AG08396 (cell line): ENCODE measurements at regions not wholly inside any gene's neighbourhood (a gene's known extent, or its start where the extent isn't known, plus 50 kb on each side); places are given as distances from the start of the nearest gene placed in this dataset.

Experiments
- DNase-seq: peaks from one replicate; pipeline ENCODE4 v3.0.0; 2012; ENCODE audit warnings: low spot score, mixed read lengths

DNA sequence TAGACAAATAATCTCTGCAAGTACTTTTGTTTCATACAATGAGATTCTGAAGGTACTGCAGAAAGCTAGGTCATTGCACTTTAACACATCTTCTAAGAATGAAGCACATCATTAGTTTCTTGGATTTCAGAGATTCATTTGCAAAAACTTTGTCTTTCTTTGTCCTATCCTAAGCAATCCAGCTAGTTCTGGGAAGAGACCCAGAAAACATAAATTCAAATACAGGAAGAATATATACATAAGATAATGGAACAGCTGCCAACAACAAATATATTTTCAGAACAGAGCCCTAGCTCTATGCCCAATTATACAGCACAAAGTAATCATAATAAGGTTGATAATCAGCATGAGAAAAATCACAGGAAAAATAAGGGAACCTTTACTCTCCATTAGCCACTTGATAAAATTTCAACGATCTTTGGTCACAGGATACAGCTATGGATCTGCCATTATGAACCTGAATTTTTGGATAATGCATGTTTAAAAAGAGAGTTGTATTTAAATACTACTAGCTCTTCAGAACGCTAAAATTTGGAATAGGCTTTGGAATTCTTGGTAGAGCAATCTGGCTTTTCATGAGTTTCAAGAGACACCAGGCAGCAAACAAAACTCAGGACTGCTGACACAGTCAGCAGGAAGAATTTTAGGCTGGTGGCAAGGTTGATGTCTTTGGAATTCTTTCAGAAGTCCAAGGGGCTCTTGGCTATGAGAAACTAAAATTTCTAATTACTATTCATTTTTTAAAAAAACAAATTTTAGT is 250.4 kb upstream of the SMIM21 start:
- DNase-seq = no peak

DNA sequence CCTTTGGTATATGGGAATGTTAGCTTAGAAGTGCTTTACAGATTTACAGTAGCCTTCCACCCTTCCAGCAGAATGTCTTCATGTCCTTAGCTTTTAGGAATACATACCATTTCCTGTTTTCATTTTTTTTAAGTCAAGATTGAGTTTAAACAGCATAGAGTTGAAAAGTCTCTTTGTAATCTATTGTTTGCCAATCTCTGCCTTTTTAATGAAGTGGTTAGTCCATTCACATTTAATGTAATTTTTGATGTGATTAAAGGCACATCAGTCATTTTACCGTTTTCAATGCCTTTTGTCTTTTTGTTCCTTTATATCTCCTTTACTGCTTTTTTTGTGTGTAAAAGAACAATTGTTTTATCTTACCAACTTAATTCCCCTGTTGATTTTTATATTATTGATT is 233.4 kb upstream of the SMIM21 start:
- DNase-seq = no peak

DNA sequence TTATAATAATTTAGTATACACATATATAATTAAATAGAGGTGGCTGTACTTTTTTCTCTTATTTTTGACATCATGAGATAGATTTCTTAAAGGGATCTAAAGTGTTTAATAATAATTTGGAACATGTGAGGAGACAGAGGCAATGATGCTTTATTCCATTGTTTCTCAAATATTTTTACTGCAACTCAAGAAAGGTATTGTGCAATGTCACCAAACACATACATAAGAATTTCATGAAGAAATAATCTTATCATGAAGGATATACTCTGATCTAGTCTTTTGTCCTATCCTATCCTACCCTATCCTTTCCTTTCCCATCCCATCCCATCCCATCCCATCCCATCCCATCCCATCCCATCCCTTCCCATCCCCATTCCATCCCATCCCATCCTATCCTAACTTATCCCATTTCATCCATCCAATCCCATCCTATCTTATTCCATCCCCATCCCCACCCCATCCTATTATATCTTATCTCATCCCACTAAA is 232.1 kb upstream of the SMIM21 start:
- no peak for DNase-seq

DNA sequence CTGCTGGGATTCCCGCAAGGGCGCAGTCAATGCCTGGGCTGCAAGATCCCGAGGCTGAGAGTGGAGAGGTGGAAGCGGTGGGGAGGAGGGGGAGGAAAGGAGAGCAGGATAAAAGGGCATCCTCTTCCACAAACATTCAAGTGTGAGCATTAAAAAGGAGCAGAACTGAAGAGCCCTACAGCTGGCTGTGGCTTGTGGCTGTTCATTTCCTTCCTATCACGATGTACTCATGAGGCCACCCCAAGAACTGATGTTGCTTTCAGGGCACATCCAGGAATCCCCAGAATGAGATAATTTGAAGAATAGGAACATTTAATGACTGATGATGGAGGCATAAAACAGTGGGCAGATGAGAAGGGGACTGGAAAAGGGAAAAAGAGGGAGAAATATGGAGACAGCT is 230.8 kb upstream of the SMIM21 start:
- no peak for DNase-seq

DNA sequence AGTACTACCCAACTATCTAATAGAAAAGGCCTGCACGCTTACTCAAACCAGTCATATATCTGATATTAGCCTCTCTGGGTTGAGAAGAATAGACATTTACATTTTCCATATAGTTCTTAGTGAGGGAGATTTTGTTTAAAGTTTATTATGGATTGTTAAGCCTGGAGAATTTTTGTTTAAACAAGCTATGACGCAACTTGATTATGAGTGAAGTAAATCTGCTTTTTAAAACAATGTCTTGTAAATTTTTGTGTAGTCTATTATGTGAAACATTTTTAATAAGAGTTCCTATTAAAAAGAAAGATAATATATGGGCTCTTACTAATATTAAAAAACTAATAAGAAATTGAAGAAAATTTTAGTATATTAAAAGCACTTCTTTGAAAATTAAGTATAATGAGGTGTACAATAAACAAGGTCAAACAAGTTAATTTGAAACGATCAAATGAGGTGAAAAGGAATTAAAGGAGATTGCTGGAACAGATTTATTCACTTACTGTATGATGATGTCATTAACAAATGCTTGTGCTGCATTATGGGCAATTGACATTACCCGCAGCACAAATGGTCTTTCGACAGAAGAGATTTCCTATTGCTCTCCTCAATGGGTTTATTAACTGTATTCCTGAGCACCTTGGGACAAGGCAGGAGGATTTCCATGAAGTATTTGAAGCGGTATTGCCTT is 229.2 kb upstream of the SMIM21 start:
- no peak for DNase-seq

DNA sequence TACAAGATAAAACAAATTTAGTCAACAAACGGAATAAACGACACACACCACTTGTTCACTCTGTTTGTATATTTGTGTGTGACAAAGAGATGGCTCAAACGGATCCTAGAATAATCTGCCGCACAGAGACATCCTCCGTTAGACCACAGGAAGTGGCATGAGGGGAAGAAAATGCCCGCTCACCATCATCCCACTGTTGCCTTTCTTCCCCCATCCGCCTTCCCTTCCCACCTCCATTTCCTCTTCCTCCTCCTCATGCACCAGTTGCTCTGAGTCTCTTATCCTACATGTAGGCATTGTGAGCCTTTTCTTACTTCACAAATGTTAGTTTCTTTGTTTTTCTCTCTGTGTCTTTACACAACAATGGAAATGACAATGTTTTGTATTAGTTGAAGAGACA is 228.5 kb upstream of the SMIM21 start:
- no peak for DNase-seq

DNA sequence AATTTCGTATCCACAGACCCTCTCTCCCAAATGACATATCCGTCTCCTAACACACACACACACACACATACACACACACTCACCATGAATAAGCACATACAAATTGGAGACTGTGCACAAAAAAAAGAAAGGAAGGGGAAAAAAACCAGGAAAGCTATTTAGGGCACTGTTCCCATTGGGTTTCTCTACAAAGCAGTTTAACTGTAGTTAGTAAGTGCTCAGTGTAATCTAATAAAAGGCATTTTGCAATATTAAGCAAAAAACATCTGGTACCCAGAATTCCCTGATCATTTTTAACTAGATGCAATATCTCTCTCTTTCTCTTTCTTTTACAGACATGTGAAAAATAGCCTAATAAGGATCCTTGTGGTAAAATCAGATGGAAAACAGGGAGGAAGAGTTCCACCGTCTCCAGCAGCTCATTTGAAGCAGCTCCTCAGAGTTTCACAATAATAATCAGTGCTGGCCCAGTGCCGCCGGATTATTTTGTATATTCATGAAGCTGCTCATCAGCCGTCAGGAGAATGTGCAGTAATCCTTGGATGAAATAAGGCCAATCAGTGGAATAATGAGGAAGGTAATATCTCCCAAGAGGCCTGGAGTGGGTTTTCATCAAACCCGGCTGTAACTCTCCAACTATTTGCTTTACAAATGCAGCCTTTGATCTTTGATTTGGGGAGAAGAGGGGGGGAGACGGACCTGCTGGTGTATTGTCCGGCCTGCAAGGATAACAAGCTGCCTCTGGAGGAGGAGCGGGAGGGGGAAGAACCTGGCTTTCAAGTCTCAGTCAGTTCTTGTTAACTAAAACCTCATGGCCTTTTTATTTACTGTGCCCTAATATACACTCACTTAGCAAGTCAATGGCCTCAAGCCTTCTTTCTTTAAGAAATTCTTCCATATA is 227.6 kb upstream of the SMIM21 start:
- DNase-seq = no peak

DNA sequence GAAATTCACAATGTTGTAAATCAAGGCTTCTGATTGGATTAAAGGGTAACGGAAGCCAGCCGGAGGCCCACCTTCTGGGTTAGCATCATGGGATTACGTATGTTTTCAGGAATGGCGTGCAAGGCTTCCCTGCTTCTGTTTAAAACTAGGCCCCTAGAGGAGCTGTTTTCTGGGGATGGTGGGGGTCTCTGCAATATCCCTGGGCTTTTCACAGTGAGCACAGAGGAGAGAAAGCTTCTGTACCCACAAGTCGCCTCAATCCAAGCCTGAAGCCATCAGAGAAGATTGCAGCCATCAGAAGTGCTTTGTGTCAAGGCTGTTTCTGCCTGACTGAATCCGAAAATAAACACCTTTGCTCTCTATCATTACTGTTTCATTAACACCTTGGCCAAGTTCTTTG is 226.9 kb upstream of the SMIM21 start:
- no peak for DNase-seq

DNA sequence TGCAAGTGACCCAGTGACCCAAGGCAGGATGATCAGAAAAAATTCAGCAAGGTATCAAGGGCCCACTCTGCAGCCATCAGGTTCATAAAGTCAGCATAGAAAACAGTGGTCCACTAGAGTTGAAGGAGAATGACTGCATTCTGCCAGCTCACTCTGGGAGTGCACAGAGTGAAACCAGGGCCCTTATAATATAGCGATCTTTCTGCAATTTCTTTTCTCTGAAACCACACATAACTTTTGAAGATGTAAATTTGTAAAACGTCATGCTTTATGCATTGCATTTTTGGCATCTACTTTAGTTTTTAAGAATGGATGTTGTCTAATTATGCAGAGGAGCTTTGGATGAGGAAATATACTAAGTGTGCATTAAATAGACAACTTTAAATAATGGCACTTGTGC is 225.0 kb upstream of the SMIM21 start:
- DNase-seq = no peak

DNA sequence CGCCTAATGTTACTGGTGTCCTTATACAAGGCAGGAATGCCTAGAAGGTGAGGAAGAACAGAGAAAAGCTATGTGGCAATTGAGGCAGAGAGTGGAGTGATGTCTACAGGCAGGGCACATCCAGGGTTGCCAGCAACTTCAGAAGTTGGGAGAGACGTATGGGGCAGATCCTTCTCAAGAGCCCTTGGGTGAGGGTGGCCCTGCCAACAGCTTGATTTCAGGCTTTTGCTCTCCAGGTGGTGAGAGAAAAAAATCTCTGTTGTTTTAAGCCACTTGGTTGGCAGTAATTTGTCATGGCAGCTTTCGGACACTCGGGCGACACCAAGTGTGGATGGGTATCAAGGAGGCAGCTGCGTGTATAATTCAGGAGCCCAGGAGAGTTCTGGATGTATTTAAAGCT is 217.4 kb upstream of the SMIM21 start:
- DNase-seq = no peak

DNA sequence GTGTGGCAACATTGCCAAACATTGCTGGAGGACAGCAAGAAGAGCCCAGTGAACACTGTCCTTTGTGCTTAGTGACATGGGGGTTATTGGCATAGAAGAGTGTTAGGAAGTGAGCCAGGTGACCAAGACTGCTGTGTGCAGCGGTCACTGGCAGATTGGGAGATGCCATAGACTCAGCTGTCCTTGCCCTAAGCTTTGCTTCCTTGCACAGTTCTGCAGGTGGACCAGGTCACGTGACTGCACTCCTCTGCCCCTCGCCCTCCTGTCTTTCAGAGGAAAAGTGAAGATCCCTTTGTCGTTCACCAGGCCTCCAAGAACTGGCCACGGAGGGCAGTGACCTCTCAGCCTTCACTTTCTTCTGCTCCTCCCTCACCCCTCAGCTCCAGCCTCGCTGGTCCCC is 215.6 kb upstream of the SMIM21 start:
- DNase-seq = no peak

DNA sequence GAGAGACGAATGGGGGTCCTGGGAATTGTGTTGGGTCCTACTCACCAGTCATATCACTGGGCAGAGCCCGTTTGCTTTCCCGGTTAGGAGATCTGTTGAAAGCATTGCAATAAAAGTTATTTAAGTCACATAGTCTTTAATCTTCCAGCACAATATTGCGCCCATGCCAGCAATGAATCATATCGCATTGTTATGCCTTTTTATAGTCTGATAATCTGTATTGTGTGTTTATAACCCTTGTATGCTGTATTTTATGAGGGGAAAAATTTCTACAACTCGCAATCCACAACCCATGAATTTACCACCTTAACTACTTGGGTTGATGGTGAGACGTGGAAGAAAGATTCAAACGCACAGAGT is 211.9 kb upstream of the SMIM21 start:
- DNase-seq = no peak

DNA sequence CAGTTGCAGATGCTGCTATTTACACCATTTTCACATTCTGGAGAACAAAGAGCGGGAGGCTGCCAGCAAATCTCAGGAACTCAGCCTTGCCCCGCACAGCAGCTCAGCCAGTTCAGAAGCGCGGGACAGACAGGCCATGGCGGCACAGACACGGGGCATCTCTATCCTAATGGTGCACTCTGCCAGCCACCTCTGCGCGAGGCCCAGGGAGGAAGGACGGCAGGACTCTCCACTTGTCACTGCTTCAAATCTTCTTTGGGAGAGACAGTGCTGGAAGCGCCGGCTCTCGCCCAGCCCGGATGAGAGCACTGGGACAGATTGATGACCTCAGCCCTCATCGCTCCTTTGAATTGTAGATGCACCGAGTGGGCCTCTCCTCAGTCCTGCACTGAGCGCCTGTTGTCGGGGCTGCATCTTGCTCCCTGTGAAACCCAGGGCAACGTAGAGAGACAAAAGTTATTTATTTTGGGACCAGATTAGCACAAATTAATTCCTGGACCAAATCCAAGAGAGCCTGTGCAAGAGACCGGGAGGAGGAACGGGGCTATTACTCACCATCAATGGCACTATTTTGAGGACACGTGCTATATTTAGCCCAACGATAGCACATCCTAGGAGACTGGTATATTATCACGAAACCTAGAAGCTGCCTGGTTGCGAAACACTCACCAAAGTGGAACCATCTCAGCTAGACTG is 211.4 kb upstream of the SMIM21 start:
- DNase-seq = peak; percentile 32

DNA sequence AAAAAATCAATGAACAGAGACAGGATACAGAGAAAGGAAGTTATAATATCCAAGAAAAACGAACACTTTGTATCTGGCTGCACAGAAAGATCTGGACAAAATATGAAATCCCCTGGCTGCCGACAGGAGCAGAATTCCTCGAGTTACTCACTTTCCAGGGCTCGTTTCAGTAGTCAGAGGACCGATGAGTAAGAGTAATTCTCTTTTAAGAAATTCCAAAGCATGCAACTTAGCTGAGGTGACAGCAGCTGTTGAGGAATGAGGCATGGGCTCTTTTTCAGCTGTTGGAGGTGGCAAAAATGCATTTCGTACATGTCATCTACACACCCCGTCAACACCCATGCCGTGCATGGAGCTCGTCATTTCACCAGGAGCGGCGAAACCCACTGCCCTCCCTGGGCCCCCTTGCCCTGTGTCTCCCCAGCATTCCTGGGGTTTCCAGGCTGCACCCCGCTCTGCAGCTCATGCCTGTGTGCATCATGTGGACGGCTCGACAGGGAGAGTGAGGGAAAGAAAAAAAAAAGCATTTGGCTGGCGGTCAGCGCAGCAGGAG is 210.8 kb upstream of the SMIM21 start:
- DNase-seq = peak; percentile 49

DNA sequence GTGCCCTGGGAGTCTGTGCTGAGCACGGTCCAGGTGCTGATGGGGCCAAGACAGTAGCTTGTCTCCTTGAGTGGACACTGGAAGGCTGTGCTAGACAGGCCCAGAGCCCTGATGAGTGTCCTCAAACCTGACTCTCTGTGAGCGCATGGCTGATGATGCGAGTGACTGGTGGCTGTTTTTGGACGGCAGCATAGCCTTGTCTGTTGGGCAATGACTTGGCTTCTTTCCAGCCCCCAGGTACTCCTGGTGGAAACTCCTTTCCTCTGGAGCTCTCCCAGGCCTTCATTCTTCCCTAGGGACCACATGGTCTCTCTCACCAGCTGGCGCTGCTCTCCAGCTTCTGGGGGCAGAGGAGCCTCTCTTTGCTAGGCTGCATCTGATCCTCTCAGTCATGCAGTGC is 207.6 kb upstream of the SMIM21 start:
- DNase-seq = no peak

DNA sequence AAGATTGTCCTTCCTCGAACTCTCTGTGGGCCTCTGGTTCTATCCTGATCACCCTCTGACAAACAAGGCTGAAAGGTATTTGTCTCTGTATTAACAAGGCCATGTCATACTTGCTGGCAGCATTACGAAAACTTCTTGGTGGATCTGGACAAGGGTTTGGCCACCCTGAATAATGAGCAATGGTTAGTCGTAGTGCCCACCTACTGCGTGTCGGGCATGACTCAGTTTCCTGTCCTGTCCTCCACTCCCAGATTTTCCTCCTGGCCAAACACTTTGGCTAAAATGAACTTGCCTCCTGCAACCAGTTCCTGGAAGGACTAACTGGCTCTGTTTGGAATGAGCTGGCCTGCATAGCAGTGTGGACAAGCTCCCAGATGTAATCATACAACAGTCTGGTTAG is 198.5 kb upstream of the SMIM21 start:
- DNase-seq = no peak

DNA sequence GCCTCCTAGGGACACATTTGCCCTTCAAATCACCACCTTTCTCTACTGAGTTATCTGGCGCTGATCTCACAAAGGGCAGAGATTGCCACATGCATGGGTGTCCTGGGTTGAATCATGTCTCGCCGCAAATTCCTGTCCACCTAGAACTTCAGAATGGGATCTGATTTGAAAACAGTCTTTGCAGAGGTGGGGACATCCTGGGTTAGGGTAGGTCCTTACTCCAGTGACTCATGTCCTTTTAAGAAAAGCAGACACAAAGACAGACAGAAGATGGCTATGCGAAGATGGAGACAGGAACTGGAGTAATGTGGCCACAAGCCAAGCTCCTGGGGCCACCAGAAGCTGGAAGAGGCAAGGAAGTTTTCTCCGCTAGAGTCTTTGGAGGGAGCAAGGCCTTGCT is 197.4 kb upstream of the SMIM21 start:
- no peak for DNase-seq

DNA sequence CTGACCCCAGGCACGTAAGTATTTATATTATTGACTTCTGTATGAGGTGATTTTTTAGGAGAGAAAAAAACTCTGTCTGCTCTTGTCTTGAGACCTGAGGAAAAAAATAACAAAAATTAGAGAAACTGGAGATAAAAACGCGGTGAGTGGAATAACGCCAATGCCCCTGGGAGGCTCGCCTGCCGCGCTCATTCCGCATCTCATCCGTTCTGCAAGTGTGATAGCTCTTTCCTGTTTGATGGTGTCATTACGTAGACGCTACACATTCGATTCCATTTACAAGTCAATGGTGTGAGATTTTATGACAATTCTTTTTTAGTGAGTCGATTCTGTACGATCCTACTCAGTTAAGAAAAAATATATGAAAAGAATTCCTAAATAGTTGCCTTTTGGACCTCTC is 194.3 kb upstream of the SMIM21 start:
- no peak for DNase-seq

DNA sequence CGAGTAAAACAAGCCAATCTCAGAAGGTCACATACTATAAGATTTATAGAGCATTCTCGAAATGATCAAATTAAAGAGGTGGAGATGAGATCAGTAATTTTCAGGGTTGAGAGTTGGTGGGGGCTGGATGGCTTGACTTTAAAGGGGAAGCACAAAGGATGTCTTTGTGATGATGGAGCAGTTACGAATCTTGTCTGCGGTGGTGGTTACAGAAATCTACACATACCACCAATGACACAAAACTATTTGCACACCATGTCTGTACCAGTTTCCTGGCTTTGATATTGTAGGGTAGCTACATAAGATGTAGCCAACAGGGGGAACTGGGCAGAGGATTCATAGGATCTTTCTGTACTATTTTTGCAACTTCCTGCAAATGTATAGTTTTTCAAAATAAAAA is 190.6 kb upstream of the SMIM21 start:
- DNase-seq = no peak

DNA sequence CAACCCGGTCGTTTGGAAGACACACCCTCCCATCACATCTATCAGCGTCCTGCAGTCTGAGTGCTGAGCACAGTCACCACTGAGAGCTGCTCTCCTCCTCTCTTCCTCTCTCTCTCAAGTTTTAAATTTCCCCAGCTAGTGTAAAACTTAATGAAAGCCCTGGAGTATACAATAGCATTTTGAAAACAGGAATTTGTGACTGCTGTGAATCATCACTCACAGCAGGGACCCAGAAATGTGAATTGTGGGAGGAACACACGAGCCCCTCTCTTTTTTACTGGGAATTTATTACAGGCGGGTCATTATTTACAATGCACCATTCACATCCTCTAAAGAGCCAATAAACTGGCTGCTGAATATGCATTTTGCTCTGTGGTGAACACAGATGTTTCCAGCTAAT is 185.0 kb upstream of the SMIM21 start:
- no peak for DNase-seq

DNA sequence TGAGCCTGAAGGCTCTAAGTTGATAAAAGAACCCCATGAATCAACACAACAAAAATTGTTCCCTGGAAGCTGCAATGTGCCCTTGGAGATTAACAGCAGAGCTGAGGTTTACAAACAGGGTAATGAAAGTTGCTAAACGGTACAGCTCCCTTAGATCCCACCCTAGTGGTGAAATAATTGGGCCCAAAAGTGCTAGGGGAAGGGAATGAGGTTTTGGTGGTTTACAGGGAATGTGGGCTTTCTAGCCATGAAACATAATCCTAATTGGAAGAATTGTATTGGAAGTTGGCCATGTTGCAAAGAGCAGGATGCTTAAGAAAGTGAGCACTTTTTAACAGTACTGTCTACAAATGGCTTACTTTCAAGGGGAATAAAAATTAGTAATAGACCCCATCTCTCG is 180.2 kb upstream of the SMIM21 start:
- no peak for DNase-seq

DNA sequence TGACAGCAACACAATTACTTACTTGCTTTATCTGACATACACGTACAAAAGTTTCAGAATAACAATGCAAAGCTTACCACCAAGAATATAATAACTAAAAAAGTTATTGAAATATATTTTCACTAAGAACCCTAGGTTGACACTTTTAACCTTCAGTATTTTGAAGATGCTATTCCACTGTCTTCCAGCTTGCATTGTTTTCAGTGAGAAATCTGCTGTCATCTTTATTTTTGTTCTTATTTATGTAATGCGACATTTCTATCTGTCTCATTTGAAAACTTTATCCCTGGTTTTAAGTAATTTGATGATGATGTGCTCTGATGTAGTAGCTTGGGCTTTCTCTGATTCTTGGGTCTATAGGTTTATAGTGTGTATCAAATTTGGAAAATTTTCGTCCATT is 165.0 kb upstream of the SMIM21 start:
- no peak for DNase-seq
